ENCODE measurements at regions not wholly inside any gene's neighbourhood (a gene's known extent, or its start where the extent isn't known, plus 50 kb on each side); places are given as distances from the start of the nearest gene placed in this dataset.

DNA sequence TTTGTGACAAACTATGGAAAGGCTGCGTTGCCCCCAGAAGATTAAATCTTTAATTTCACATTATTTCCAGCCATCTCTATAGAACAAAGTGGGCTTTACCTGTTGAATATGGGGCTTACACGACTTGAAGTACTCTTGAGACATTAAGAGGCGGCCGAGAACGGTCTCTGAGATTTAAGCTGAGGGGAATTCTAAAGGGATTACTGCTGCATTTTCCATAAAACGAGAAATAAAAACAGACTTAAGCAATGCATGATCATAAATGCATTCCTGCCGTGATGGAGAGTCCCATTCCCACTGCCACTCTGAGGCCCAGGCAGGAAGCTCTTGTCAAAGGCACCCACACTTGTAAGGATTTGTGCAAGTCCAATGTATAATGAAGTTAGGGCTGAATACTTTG lies 329.7 kb upstream of the SHH start (continued):
- TF ChIP-seq, protein P1, sequence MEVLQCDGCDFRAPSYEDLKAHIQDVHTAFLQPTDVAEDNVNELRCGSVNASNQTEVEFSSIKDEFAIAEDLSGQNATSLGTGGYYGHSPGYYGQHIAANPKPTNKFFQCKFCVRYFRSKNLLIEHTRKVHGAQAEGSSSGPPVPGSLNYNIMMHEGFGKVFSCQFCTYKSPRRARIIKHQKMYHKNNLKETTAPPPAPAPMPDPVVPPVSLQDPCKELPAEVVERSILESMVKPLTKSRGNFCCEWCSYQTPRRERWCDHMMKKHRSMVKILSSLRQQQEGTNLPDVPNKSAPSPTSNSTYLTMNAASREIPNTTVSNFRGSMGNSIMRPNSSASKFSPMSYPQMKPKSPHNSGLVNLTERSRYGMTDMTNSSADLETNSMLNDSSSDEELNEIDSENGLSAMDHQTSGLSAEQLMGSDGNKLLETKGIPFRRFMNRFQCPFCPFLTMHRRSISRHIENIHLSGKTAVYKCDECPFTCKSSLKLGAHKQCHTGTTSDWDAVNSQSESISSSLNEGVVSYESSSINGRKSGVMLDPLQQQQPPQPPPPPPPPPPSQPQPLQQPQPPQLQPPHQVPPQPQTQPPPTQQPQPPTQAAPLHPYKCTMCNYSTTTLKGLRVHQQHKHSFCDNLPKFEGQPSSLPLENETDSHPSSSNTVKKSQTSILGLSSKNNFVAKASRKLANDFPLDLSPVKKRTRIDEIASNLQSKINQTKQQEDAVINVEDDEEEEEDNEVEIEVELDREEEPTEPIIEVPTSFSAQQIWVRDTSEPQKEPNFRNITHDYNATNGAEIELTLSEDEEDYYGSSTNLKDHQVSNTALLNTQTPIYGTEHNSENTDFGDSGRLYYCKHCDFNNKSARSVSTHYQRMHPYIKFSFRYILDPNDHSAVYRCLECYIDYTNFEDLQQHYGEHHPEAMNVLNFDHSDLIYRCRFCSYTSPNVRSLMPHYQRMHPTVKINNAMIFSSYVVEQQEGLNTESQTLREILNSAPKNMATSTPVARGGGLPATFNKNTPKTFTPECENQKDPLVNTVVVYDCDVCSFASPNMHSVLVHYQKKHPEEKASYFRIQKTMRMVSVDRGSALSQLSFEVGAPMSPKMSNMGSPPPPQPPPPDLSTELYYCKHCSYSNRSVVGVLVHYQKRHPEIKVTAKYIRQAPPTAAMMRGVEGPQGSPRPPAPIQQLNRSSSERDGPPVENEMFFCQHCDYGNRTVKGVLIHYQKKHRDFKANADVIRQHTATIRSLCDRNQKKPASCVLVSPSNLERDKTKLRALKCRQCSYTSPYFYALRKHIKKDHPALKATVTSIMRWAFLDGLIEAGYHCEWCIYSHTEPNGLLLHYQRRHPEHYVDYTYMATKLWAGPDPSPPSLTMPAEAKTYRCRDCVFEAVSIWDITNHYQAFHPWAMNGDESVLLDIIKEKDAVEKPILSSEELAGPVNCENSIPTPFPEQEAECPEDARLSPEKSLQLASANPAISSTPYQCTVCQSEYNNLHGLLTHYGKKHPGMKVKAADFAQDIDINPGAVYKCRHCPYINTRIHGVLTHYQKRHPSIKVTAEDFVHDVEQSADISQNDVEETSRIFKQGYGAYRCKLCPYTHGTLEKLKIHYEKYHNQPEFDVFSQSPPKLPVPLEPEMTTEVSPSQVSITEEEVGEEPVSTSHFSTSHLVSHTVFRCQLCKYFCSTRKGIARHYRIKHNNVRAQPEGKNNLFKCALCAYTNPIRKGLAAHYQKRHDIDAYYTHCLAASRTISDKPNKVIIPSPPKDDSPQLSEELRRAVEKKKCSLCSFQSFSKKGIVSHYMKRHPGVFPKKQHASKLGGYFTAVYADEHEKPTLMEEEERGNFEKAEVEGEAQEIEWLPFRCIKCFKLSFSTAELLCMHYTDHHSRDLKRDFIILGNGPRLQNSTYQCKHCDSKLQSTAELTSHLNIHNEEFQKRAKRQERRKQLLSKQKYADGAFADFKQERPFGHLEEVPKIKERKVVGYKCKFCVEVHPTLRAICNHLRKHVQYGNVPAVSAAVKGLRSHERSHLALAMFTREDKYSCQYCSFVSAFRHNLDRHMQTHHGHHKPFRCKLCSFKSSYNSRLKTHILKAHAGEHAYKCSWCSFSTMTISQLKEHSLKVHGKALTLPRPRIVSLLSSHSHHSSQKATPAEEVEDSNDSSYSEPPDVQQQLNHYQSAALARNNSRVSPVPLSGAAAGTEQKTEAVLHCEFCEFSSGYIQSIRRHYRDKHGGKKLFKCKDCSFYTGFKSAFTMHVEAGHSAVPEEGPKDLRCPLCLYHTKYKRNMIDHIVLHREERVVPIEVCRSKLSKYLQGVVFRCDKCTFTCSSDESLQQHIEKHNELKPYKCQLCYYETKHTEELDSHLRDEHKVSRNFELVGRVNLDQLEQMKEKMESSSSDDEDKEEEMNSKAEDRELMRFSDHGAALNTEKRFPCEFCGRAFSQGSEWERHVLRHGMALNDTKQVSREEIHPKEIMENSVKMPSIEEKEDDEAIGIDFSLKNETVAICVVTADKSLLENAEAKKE (CRISPR knock-in tag; IDR thresholded peaks at IDR 0.05): no peak
- TF ChIP-seq NANOG (IDR thresholded peaks at IDR 0.05; ENCODE audit: borderline replicate concordance): no peak
- no peak for TF ChIP-seq EZH2phosphoT487 (IDR thresholded peaks at IDR 0.05; ENCODE audit: unreplicated experiment)

DNA sequence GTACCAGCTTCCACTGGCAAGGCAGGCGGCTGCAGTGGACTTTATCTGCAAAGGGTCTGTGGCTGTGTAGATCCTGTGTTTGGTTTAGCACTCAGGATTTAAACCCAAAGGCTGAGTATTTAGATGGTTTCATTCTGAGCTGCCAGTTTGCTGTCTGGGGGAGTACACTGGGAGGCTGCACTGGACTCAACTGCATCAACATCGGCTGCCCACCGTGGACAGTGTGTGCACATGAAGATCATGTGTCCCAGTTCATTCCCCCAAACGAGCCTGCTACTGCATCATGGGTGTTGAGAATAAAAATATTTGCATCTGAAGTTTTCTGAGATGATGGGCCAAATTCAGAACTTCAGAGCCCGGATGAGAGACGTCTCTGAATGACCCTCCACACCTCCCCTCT lies 328.6 kb upstream of the SHH start:
- H3K4me3 Mint-ChIP-seq: no peak overlapping the region
- Histone ChIP-seq H3K79me2 (replicated peaks; ENCODE audit: insufficient read depth) (no peaks in the 10 kb centered on the region), H3F3A (replicated peaks; ENCODE audit: low read depth) (no peaks in the 10 kb centered on the region), H3K9me2 (ENCODE audit: insufficient read depth) (no peaks in the 10 kb centered on the region), H3K4me1 (ENCODE audit: insufficient read depth) (no peaks in the 10 kb centered on the region), H3K4me3 (no peak overlapping the region), H4K20me1 (replicated peaks; ENCODE audit: insufficient read depth) (no peaks in the 10 kb centered on the region), H2AFZ (no peak overlapping the region), H3K27me3 (ENCODE audit: insufficient read depth) (no peaks in the 10 kb centered on the region), H3K36me3 (ENCODE audit: insufficient read depth) (no peaks in the 10 kb centered on the region), H3K27ac (ENCODE audit: low read depth) (no peak overlapping the region), H3K4me2 (no peak overlapping the region)
- H3K36me3 Mint-ChIP-seq (ENCODE audit: low read depth): no peaks in the 10 kb centered on the region
- H3K27ac Mint-ChIP-seq: no peak overlapping the region
- ATAC-seq: no peak
- no peak for TF ChIP-seq CREB1 (CRISPR knock-in tag; IDR thresholded peaks at IDR 0.05; ENCODE audit: low read depth)
- no peak for TF ChIP-seq NANOG (IDR thresholded peaks at IDR 0.05; ENCODE audit: borderline replicate concordance)
- no peak for TF ChIP-seq EZH2 (IDR thresholded peaks at IDR 0.05; ENCODE audit: low read depth, unreplicated experiment)
- TF ChIP-seq POLR2AphosphoS5 (IDR thresholded peaks at IDR 0.05; ENCODE audit: low read depth): no peak
- H3K9me3 Mint-ChIP-seq: peaks cover 7% of the 10 kb centered on the region; the same call in 2 of the 3 replicates
- H3K4me1 Mint-ChIP-seq: no peaks in the 10 kb centered on the region; the same call in 2 of the 3 replicates
- no peaks in the 10 kb centered on the region for H3K27me3 Mint-ChIP-seq (ENCODE audit: insufficient read depth, low read depth, poor library complexity)
- DNase-seq (ENCODE audit: low spot score): no peak

Data from GM23338 (cell line).